Endothelial cell of umbilical vein (primary cell): ENCODE measurements at regions not wholly inside any gene's neighbourhood (a gene's known extent, or its start where the extent isn't known, plus 50 kb on each side); places are given as distances from the start of the nearest gene placed in this dataset.

Experiments
- BruUV-seq: library from RNA; stranded (reverse); fragments of 400-500 nt; replicated peaks from 2 replicates; lab custom pipeline; 2021; lab: Mats Ljungman, UMichigan
- CTCF ChIA-PET: fragments of 300-600, 350-600 bp; sonication (Branson Sonifier 250); formaldehyde crosslinking; loops from one replicate; lab custom pipeline; 2021; ENCODE audit warnings: antibody characterized with exemption, inconsistent platforms; lab: Charles Lee
- POLR2A ChIA-PET: fragments of 300-600, 350-600 bp; sonication (Branson Sonifier 250); formaldehyde crosslinking; loops from one replicate; lab custom pipeline; 2021; ENCODE audit warnings: antibody characterized with exemption, inconsistent platforms; lab: Charles Lee
- DNase-seq: peaks from one replicate; pipeline ENCODE4 v3.0.0-alpha.2; 2011; ENCODE audit warnings: low read depth, low spot score
- FAIRE-seq: peaks from 2 replicates; lab custom pipeline; 2011; peaks lifted over from hg19 to GRCh38; lab: Jason Lieb, UNC
- H2AFZ ChIP-seq: 2 replicates; pipeline ENCODE4 v1.6.0; 2012; ENCODE audit warnings: low read depth, low read length, control low read depth, inconsistent platforms
- H3K27ac ChIP-seq: 2 replicates; pipeline ENCODE4 v1.5.1; 2011; ENCODE audit warnings: low read depth, mild to moderate bottlenecking, control low read depth, low read length, moderate library complexity; ENCODE audit not compliant: insufficient read depth
- H3K27me3 ChIP-seq, 2 experiments: 2 replicates each; pipeline versions ENCODE4 v1.6.0 to v1.6.1; 2011; ENCODE audit warnings: low read length in 2 of 2, mixed read lengths in 1 of 2; ENCODE audit not compliant: control insufficient read depth in 2 of 2, insufficient read depth in 2 of 2
- H3K36me3 ChIP-seq, 2 experiments: 2 replicates in 1 of 2; 3 replicates in 1 of 2; pipeline ENCODE4 v1.5.1; 2011; ENCODE audit warnings: low read length in 2 of 2, mild to moderate bottlenecking in 1 of 2, moderate library complexity in 1 of 2; ENCODE audit not compliant: control insufficient read depth in 2 of 2, insufficient read depth in 2 of 2; ENCODE audit errors: extremely low read depth in 1 of 2
- H3K4me1 ChIP-seq: 3 replicates; pipeline ENCODE4 v1.5.1; 2011; ENCODE audit warnings: mild to moderate bottlenecking, low read length; ENCODE audit not compliant: control insufficient read depth, insufficient read depth; ENCODE audit errors: extremely low read depth
- H3K4me2 ChIP-seq: 2 replicates; pipeline ENCODE4 v1.6.1; 2011; ENCODE audit warnings: low read length, control low read depth, mixed read lengths; ENCODE audit not compliant: insufficient read depth
- H3K4me3 ChIP-seq, 3 experiments: fragments of 200-600 bp in 1 of 3; sonication (generic), shearing (Covaris generic) in 1 of 3; replicated peaks in 1 of 3; 2 replicates each; pipeline ENCODE4 v1.5.1; 2011 to 2016; ENCODE audit warnings: control low read depth in 3 of 3, low read length in 3 of 3, mild to moderate bottlenecking in 2 of 3, inconsistent platforms in 1 of 3, low read depth in 1 of 3, moderate library complexity in 1 of 3; ENCODE audit not compliant: insufficient read depth in 1 of 3
- H3K79me2 ChIP-seq: 2 replicates; pipeline ENCODE4 v1.6.0; 2012; ENCODE audit warnings: low read length, inconsistent platforms; ENCODE audit not compliant: control insufficient read depth, insufficient read depth
- H3K9ac ChIP-seq: replicated peaks from 2 replicates; pipeline ENCODE3; 2011; ENCODE audit warnings: low read length, control low read depth; ENCODE audit not compliant: insufficient read depth; ENCODE audit errors: extremely low read depth
- H3K9me1 ChIP-seq: replicated peaks from 3 replicates; pipeline ENCODE4 v1.6.0; 2011; ENCODE audit warnings: mild to moderate bottlenecking, low read length; ENCODE audit not compliant: control insufficient read depth, insufficient read depth; ENCODE audit errors: extremely low read depth
- H3K9me3 ChIP-seq: replicated peaks from 2 replicates; pipeline ENCODE4 v1.5.1; 2012; ENCODE audit warnings: low read length, inconsistent platforms; ENCODE audit not compliant: control insufficient read depth, insufficient read depth
- H4K20me1 ChIP-seq: replicated peaks from 2 replicates; pipeline ENCODE3; 2011; ENCODE audit warnings: mild to moderate bottlenecking, low read length; ENCODE audit not compliant: control insufficient read depth, insufficient read depth; ENCODE audit errors: extremely low read depth
- EZH2 ChIP-seq: IDR thresholded peaks from 2 replicates; pipeline ENCODE4 v1.6.1; 2012; ENCODE audit warnings: borderline replicate concordance, low read depth, mild to moderate bottlenecking, moderate library complexity, low read length, inconsistent platforms; ENCODE audit not compliant: severe bottlenecking
- FOS ChIP-seq: IDR thresholded peaks from 2 replicates; pipeline ENCODE4 v1.6.1; 2011; ENCODE audit warnings: mild to moderate bottlenecking, low read length, moderate library complexity, borderline replicate concordance; ENCODE audit not compliant: insufficient read depth
- GATA2 ChIP-seq: IDR thresholded peaks from 2 replicates; pipeline ENCODE4 v1.7.0; 2011; ENCODE audit warnings: low read depth, mild to moderate bottlenecking, moderate library complexity, mixed read lengths, low read length; ENCODE audit not compliant: insufficient read length, insufficient read depth
- JUN ChIP-seq: IDR thresholded peaks from 2 replicates; pipeline ENCODE4 v1.6.1; 2011; ENCODE audit warnings: borderline replicate concordance, low read depth; ENCODE audit not compliant: insufficient read length, insufficient read depth
- MYC ChIP-seq: IDR thresholded peaks from one replicate; pipeline ENCODE4 v1.6.1; 2011; ENCODE audit warnings: mild to moderate bottlenecking, low read depth, low read length
- POLR2A ChIP-seq: IDR thresholded peaks from 2 replicates; pipeline ENCODE4 v1.6.1; 2012; ENCODE audit warnings: low read depth, mild to moderate bottlenecking, control low read depth, low read length
- POLR2AphosphoS5 ChIP-seq: IDR thresholded peaks from 2 replicates; pipeline ENCODE4 v1.6.1; 2012; ENCODE audit warnings: low read depth, mild to moderate bottlenecking, control low read depth, low read length, moderate library complexity; ENCODE audit not compliant: insufficient read depth
- dilution Hi-C: fragments of 300-500 bp; cut with MboI; formaldehyde crosslinking; loops from one replicate; pipeline ENCODE4 v1.15.0; 2019; ENCODE audit warnings: low sequenced_read_pairs; ENCODE audit not compliant: extremely low pct_ligation_motif_present
- intact Hi-C: fragments of 100-400 bp; cut with micrococcal nuclease; formaldehyde crosslinking; loops from one replicate; pipeline ENCODE4 v1.10.0; 2022
- TF ChIP-seq, protein P1 (sequence below), 2 donors: IDR thresholded peaks; 1 replicate in 1 of 2; 2 replicates in 1 of 2; pipeline ENCODE4 v1.5.1; 2011; ENCODE audit warnings: low read length in 2 of 2, mild to moderate bottlenecking in 2 of 2, moderate library complexity in 2 of 2, control low read depth in 1 of 2, inconsistent platforms in 1 of 2, low read depth in 1 of 2; ENCODE audit not compliant: insufficient read depth in 1 of 2; ENCODE audit errors: extremely low read depth in 1 of 2
- TF ChIP-seq, protein P2 (sequence below): IDR thresholded peaks from 2 replicates; pipeline ENCODE4 v1.6.1; 2011; ENCODE audit not compliant: insufficient read depth, insufficient read length

DNA sequence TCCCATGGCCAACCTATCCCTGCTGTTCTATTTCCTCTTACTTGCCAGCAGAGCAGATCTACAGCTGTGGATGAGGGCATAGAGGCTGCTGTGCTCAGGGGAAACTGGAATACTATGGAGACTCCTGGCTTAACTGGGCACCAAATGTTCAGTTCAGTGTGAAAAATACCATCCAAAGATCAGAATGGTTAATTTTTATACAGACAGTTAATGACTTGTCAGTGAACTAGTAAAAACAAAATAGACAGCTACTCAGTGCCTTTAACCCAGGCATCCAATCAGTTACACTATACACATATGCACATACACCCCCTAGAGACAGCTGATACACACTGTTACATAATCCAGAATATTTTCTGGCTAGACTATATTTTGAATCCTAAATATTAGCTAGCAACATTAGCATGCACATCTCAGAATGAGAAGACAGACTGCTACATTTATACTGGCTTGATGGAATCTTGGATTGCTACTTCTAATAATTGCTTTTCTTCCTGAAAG is 59.1 kb upstream of the WIPF1 start:
- no peak for DNase-seq
- Histone ChIP-seq H3K9me1 (no peaks in the 10 kb centered on the region), H3K4me3 (no peak overlapping the region), H3K9ac (no peak overlapping the region), H3K79me2 (no peaks in the 10 kb centered on the region), H3K27me3 (no peaks in the 10 kb centered on the region), H3K36me3 (no peaks in the 10 kb centered on the region), H3K4me1 (no peaks in the 10 kb centered on the region), H4K20me1 (no peaks in the 10 kb centered on the region), H2AFZ (no peak overlapping the region), H3K9me3 (no peaks in the 10 kb centered on the region), H3K4me2 (no peak overlapping the region), H3K27ac (no peak overlapping the region)
- BruUV-seq, result no TSS peak
- intact Hi-C loops, result no loop called here
- no peak for FAIRE-seq
- CTCF ChIA-PET, result interaction anchor here (0.6 to 1.8 kb wide), 4 partner anchors 10 to 194 kb away, joined by 3 to 8 read pairs (median 4); no protein-coding TSS in a partner anchor
- POLR2A ChIA-PET, result no interaction called here
- TF ChIP-seq, protein P1, sequence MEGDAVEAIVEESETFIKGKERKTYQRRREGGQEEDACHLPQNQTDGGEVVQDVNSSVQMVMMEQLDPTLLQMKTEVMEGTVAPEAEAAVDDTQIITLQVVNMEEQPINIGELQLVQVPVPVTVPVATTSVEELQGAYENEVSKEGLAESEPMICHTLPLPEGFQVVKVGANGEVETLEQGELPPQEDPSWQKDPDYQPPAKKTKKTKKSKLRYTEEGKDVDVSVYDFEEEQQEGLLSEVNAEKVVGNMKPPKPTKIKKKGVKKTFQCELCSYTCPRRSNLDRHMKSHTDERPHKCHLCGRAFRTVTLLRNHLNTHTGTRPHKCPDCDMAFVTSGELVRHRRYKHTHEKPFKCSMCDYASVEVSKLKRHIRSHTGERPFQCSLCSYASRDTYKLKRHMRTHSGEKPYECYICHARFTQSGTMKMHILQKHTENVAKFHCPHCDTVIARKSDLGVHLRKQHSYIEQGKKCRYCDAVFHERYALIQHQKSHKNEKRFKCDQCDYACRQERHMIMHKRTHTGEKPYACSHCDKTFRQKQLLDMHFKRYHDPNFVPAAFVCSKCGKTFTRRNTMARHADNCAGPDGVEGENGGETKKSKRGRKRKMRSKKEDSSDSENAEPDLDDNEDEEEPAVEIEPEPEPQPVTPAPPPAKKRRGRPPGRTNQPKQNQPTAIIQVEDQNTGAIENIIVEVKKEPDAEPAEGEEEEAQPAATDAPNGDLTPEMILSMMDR (IDR thresholded peaks at IDR 0.05; ENCODE audit: extremely low read depth in 1 of 2, insufficient read depth in 1 of 2, low read depth in 1 of 2, low read length in 2 of 2), result no peak
- no peak for TF ChIP-seq MYC
- TF ChIP-seq, protein P2, sequence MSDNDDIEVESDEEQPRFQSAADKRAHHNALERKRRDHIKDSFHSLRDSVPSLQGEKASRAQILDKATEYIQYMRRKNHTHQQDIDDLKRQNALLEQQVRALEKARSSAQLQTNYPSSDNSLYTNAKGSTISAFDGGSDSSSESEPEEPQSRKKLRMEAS, result no peak
- TF ChIP-seq JUN, result no peak
- no peak for TF ChIP-seq GATA2
- no peak for TF ChIP-seq EZH2
- no peak for TF ChIP-seq POLR2A
- TF ChIP-seq FOS, result no peak
- no peak for TF ChIP-seq POLR2AphosphoS5
- dilution Hi-C loops, result no loop called here
